HG02763 (cell line): ENCODE measurements at regions not wholly inside any gene's neighbourhood (a gene's known extent, or its start where the extent isn't known, plus 50 kb on each side); places are given as distances from the start of the nearest gene placed in this dataset.

Source experiments
- ATAC-seq: cut with Tn5 transposase; IDR thresholded peaks from one replicate; pipeline ENCODE4 v1.9.1; 2021; ENCODE audit warnings: mild to moderate bottlenecking, moderate library complexity; ENCODE audit not compliant: unreplicated experiment

DNA sequence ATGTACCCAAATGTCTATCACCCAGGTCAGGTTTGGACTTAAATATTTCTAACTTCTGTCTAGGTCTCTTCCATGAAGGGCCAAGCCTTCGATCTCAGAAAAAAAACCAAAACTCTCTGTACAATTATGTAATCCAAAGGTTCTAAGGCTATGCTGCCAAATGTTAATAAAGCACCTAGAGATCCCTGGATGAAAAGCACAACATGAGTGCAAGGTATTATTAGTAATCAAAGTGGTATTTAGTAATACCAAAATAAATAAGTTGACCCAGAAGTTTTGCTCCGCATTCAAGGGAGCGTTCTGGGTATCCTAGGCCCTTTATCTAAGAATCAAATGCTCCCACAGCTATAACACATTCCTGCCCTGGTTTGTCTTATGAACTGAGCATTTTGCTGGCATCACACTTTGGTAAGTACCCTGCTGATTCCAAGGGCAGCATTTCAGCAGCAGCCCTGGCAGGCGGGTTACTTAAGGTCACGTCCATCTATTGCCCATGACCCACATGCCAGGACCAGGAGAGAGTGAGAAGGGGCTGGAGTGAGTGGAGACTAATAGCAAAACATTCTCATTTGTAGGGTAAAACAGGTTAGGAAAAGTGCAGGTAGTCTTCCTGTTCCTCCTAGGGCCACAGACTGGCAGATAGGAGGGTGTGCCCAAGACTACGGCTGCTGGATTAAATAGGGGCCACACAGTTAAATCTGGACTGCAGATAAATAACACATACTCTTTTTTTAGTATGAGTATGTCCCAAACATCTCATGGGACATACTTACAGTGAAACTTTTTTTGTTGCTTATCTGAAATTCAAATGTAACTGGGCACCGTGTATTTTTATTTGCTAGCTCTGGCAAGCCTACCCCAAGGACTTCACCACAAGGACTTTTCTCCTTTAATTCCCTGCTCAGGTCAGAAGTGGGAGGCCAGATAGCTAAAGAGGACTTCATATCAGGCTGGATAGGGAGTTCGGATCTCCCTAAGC, 76.0 kb upstream of the SNRK start:
- ATAC-seq, result no peak

DNA sequence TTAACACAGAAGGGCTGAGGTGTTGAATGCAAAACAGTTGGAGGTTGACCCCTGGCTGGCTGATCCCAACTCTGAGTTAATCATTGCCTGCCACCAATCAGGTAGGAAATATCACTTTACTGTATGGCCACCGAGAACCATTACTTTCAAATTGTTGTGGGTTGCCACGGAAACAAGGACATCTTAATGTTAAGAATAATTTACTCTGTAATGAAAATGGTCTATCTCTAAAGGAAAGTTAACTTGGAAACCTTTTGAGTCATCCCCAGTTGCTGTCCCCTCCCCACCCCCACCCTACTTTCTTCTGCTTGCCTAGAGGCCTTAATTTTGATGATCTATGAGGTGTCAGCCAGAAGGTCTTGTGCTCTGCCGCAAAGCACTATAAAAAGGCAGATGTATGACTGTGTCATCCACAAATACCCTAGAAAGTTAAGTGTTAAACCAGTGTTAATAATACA, 78.7 kb upstream of the SNRK start:
- ATAC-seq, result no peak

DNA sequence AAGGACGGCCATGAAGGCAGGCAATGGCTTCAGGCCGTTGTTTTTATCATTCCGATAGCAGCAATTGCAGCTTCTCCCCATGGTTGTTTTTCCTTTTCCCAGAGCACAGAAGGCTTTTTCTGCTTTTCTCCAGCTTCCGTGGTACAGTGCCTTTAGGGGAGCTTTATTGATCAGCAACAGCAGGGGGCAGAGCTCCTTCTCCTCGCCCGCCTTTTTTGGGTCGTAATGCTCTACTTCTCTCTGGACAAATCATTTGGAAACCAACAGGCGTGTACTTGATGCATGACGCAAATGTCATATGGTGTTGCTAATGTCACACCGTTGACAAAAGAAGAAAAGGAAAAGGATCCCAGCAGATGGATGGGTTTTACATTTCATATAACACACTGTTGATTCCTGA, 79.7 kb upstream of the SNRK start:
- no peak for ATAC-seq

- no peak for ATAC-seq
Observed at GRCh38 chr3:43206105-43206504, 80.2 kb upstream of the SNRK start.

- ATAC-seq, result no peak
Observed at GRCh38 chr3:43203022-43203421, 83.3 kb upstream of the SNRK start.

DNA sequence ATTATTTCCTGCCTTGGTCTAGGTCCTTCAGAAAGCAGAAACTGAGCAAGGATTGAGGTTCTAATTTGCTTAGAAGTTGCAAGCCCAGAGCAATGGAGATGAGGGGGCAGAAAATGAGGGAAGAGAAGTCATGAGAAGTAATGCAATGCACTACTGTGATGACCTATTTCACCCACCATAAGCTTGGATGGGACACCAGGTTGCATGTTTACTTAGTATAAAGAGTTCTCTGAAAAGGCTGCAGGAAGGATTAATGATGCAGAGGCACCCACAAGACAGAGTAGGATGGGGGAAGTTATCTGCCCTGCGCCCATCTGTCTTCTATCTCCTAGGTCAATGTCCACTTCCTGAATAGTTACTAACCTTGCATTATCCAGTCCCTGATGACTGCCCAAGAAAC, 84.8 kb upstream of the SNRK start:
- no peak for ATAC-seq

GRCh38 chr3:43199645-43200306, 86.6 kb upstream of the SNRK start:
- ATAC-seq, result no peak

DNA sequence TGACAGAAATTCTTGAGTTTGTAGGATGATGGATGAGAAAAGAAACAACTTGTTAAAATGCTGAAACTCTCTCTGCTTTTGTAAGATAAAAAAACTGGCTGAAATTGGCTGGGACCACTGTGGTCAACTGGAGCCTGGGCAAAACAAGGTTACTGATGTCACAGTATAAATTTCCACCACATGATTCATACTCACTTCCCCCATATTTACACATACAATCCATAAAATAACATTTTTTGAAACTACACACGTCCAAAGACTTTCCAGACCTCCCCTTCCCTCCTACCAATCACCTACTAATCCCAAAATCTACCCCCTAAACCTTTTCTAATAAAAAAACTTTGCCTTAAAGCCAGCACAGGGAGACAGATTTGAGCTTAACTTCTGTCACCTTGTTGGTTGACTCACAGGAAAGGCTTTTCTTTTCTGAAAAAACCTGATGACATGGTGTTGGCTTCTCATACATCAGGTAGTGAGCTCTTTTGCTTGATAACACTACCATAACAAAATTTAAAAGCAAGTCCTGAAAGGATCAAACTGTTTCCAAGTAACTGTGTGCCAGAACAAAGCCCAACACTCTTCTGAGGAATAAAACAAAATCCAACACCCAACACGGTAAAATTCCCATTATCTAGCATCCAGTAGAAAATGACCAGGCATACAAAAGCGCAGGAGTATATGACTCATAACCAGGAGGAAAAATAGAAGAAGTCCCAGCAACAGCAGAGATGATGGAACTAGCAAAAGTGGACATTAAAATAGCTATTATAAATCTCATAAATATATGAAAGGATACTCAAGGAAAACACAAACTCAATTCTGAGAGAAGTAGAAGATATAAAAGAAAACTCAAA, 87.3 kb upstream of the SNRK start:
- ATAC-seq, result no peak

- ATAC-seq, result no peak
Observed at GRCh38 chr3:43198301-43198700, 88.0 kb upstream of the SNRK start.

DNA sequence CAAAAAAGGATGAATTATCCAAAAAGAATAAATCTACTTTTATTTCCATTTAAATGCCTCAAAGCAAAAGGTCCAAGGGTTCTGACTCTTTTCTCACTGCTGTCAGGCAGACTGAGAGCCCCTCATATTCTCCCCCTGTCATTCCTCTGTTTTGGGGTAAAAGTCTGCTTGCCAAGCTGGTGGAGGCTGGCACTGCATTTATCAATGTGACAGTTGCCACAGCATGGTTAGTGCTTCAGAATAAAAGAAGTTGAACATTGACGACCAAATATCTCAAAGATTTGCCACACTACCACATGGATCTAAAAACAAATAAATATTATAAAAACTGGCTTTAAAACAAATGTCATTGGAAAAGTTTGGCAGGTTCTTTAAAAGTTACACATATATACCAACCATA, 89.2 kb upstream of the SNRK start:
- ATAC-seq, result no peak

- no peak for ATAC-seq
Observed at GRCh38 chr3:43196721-43197120, 89.6 kb upstream of the SNRK start.

GRCh38 chr3:43195115-43195498, 89.2 kb upstream of the POMGNT2 start:
- no peak for ATAC-seq

GRCh38 chr3:43194490-43195114, 88.7 kb upstream of the POMGNT2 start:
- ATAC-seq, result no peak

DNA sequence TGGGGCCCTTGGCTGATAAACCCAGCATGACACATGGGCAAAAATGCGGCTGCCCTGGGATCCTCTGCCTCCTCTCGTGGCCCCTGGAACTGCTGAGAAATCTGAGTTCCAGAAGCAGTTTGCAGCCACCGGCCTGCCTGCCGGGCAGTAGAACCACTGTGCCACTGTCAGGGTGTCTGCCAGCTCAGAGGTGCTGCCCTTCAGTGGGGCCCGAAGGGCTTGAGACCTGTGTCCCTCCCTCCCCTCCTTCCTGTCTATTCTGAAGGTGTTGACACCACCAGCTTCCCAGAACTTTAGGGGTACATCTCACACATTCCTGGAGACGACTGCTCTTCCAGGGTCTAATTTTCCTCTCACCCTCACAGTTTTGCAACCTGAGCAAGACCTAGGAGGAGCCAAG, 88.2 kb upstream of the POMGNT2 start:
- no peak for ATAC-seq

DNA sequence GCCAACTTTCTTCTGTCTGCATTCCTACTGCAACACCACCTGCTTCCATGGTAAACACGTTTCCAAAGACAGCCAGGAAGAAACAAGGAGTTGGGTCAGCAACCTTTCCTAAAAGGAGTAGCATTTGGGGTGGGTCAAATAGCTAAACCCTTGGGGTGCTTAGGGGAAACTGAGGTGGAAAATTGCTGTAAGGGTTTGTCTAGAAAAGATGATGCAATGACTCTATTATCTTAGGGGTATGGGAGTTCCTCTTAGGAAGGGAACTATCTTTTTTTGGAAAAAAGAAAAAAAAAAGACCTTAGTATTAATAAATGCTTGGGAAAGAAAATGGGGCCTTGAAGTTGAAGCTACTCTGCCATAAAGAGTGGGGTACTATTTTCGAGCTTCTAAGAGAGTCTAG, 86.1 kb upstream of the POMGNT2 start:
- ATAC-seq, result no peak

DNA sequence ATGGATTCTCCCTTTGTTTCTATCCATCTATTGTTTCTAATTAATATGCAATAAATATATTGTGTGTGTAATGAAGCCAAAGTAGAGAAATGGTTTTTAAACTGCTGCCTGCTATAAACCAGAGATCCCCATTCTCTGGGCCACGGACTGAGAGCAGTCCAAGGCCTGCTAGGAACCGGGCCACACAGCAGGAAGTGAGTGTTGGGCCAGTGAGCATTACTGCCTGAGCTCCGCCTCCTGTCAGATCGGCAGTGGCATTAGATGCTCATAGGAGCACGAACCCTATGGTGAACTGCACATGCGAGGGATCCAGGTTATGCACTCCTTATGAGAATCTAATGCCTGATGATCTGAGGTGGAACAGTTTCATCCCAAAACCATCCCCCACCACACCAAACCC, 85.2 kb upstream of the POMGNT2 start:
- no peak for ATAC-seq

DNA sequence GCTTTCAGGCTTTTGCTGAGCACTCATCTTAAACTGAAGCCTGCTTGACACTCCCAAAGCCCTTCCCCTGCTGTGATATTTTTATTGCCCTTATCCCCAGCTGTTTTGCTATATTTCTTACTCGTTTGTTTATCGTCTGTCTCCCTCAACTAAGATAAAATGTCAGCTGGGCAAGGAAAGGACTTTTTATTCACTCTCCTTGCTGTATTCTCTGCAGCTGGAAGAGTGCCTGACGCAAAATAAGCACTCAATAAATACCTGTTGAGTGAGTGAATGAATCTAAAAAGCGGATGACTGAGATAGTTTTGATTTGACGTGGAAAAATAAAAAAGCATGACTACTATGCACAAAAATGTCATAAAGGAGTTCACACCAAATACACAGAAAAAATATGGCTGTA, 84.8 kb upstream of the POMGNT2 start:
- ATAC-seq, result no peak

DNA sequence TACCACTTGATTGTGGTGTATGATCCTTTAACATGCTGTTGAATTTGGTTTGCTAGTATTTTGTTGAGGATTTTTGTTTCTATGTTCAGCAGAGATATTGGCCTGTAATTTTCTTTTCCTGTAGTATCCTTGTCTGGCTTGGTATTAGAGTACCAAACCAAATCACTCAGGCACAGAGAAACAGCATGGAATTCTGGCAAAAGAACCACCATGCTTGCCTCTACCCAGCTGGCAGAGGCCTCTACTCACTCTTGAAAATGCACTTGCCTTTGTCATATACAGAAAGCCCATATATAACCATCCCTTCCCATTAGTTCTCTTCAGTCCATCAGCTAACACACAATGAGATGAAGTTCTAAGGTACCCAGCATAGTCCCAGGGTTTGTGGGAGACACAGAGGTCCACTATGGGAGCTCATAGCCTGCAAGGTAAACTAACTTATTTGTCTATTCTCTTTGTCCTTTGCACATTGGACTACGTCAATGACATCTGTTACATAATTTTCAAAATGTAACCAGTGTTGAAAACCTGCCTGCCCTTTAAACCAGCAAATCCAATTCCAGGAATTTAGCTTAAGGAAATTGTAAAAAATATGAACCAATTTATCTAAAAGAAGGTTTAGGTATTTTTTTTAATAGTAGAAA, 82.1 kb upstream of the POMGNT2 start:
- no peak for ATAC-seq

DNA sequence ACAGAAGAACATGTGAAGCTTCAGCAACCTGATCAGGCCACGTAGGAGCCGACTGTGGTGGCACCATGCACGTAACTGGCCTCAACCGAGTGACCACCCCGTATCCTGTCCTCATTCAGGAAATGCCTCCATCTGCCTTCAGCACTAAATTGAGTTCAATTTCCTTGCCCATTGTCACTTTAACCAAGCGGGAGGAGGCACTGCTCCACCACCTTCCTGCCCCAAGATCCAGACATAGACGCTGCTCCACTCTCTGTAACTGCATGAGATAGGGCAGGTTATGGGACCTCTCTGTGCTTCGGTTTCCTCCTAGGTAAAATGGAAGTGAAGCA, 80.1 kb upstream of the POMGNT2 start:
- ATAC-seq, result no peak

GRCh38 chr3:43185274-43185982, 79.5 kb upstream of the POMGNT2 start:
- ATAC-seq, result no peak
